ENCODE measurements at regions not wholly inside any gene's neighbourhood (a gene's known extent, or its start where the extent isn't known, plus 50 kb on each side); places are given as distances from the start of the nearest gene placed in this dataset.

DNA sequence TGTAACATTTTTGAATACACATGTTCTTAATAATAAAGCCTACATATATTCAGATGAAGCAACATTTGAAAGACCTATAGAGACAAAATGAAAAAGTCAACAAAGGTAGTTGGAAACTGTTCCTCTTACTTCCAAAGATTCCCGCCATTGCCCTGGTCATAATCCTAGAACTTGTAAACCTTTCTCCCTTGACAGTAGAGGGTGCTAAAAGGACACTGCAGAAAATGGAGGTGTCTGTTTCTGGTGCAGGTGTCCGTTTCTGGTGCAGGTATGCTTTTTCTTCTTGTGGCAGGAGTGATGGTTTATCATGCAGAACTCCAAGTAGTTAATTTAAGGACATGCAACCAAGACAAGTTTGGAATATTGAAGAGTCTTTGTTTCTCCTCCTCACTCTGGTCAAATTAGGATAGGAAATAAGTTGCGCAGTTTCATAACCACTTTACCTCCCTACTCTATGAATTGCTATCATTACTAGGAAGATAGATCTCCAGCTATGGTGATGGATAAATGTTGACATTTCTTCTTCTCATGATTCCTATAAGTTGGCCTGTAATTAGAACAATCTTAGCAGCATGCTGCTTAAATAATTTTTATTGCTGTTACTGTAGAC, 56.0 kb upstream of the FAM174A start:
- Histone ChIP-seq H3K27ac (ENCODE audit: low read depth, low read length) (no peak overlapping the region), H3K9ac (ENCODE audit: low read length) (no peak overlapping the region), H3K14ac (ENCODE audit: low read length) (no peak overlapping the region), H3K18ac (ENCODE audit: low read length) (no peak overlapping the region), H2AK5ac (ENCODE audit: low read length) (no peak overlapping the region), H3K79me2 (ENCODE audit: control insufficient read depth, insufficient read depth, low read length, poor library complexity) (no peaks in the 10 kb centered on the region), H3K9me3 (ENCODE audit: insufficient read depth, low read depth, low read length) (no peaks in the 10 kb centered on the region), H3K79me1 (ENCODE audit: low read length) (no peaks in the 10 kb centered on the region), H2BK120ac (ENCODE audit: insufficient read depth, low read length, poor library complexity) (no peak overlapping the region), H2BK5ac (ENCODE audit: low read depth, low read length, poor library complexity) (no peak overlapping the region), H4K91ac (ENCODE audit: low read depth, low read length) (no peak overlapping the region), H2BK12ac (ENCODE audit: low read length) (no peak overlapping the region), H3K23ac (ENCODE audit: low read length) (no peak overlapping the region), H3K4ac (ENCODE audit: low read depth, low read length) (no peak overlapping the region), H3K36me3 (ENCODE audit: control insufficient read depth in 1 of 2, insufficient read depth in 2 of 2, low read length in 2 of 2) (no peaks in the 10 kb centered on the region), H3K4me2 (ENCODE audit: low read length) (no peak overlapping the region), H4K12ac (ENCODE audit: low read depth, low read length) (no peak overlapping the region), H2AFZ (ENCODE audit: insufficient read depth, low read length, poor library complexity) (no peak overlapping the region), H3K4me3 (ENCODE audit: low read depth, low read length) (no peak overlapping the region), H3K27me3 (ENCODE audit: insufficient read depth, low read length) (no peaks in the 10 kb centered on the region), H4K8ac (ENCODE audit: low read depth, low read length) (no peak overlapping the region), H3K4me1 (ENCODE audit: control insufficient read depth in 1 of 2, insufficient read depth in 2 of 2, low read length in 2 of 2) (no peaks in the 10 kb centered on the region)
- no CpG with 5 or more reads among the region's 3 CpGs for WGBS (ENCODE audit: extremely low coverage, insufficient coverage, insufficient read length)
- peak; percentile 1 to 63 for DNase-seq

DNA sequence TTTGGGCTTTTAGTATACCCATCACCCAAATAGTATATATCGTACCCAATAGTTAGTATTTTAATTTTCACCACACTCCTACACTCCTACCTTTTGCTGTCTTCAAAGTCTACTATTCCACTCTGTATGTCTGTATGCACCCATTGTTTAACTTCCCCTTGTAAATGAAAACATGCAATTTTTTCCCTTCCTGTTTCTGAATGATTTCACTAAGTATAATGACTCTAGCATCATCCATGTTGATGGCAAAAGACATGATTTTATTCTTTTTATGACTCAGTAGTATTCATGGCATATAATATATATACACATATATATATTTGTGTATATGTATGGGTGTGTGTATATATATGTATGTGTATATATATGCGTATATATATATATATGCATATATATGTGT, 63.1 kb upstream of the FAM174A start:
- H3K79me2 ChIP-seq (ENCODE audit: control insufficient read depth, insufficient read depth, low read length, poor library complexity): no peaks in the 10 kb centered on the region
- WGBS (ENCODE audit: extremely low coverage, insufficient coverage, insufficient read length): no CpG with 5 or more reads among the region's 2 CpGs
- H2AK5ac ChIP-seq (ENCODE audit: low read length): no peak overlapping the region

DNA sequence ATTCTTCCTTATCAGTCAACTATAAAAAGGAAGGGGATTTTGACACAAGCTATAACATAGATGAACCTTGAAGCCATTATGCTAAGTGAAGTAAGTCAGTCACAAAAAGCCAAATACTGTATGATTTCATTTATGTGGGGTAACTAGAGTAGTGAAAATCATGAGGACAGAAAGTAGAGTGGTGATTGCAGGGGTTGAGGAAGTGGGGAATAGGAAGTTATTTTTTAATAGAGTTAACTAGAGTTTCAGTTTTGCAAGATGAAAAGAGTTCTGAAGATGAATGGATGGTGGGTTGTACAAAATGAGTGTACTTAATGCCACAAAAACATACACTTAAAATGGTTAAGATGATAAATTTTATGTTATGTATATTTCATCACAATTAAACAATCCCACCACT, 65.4 kb upstream of the FAM174A start:
- no peak overlapping the region for H3K4me3 ChIP-seq (ENCODE audit: low read depth, low read length)
- H4K8ac ChIP-seq (ENCODE audit: low read depth, low read length): no peak overlapping the region
- no peaks in the 10 kb centered on the region for H3K4me1 ChIP-seq (ENCODE audit: control insufficient read depth in 1 of 2, insufficient read depth in 2 of 2, low read length in 2 of 2)
- H4K91ac ChIP-seq (ENCODE audit: low read depth, low read length): no peak overlapping the region
- no peak overlapping the region for H2AK5ac ChIP-seq (ENCODE audit: low read length)
- no peaks in the 10 kb centered on the region for H3K36me3 ChIP-seq (ENCODE audit: control insufficient read depth in 1 of 2, insufficient read depth in 2 of 2, low read length in 2 of 2)
- no peak overlapping the region for H3K18ac ChIP-seq (ENCODE audit: low read length)
- no peak overlapping the region for H3K9ac ChIP-seq (ENCODE audit: low read length)
- H3K23ac ChIP-seq (ENCODE audit: low read length): no peak overlapping the region
- no peaks in the 10 kb centered on the region for H3K79me2 ChIP-seq (ENCODE audit: control insufficient read depth, insufficient read depth, low read length, poor library complexity)
- H2AFZ ChIP-seq (ENCODE audit: insufficient read depth, low read length, poor library complexity): no peak overlapping the region
- no peak overlapping the region for H2BK120ac ChIP-seq (ENCODE audit: insufficient read depth, low read length, poor library complexity)
- no peaks in the 10 kb centered on the region for H3K9me3 ChIP-seq (ENCODE audit: insufficient read depth, low read depth, low read length)
- H4K12ac ChIP-seq (ENCODE audit: low read depth, low read length): no peak overlapping the region
- H3K4ac ChIP-seq (ENCODE audit: low read depth, low read length): no peak overlapping the region
- DNase-seq: no peak
- H2BK12ac ChIP-seq (ENCODE audit: low read length): no peak overlapping the region
- no peaks in the 10 kb centered on the region for H3K27me3 ChIP-seq (ENCODE audit: insufficient read depth, low read length)
- H2BK5ac ChIP-seq (ENCODE audit: low read depth, low read length, poor library complexity): no peak overlapping the region
- no peak overlapping the region for H3K14ac ChIP-seq (ENCODE audit: low read length)
- no peak overlapping the region for H3K27ac ChIP-seq (ENCODE audit: low read depth, low read length)
- no peaks in the 10 kb centered on the region for H3K79me1 ChIP-seq (ENCODE audit: low read length)
- no peak overlapping the region for H3K4me2 ChIP-seq (ENCODE audit: low read length)

More for the DNA sequence above, 63.1 kb upstream of the FAM174A start:
- no peak overlapping the region for H4K12ac ChIP-seq (ENCODE audit: low read depth, low read length)
- no peaks in the 10 kb centered on the region for H3K36me3 ChIP-seq (ENCODE audit: control insufficient read depth in 1 of 2, insufficient read depth in 2 of 2, low read length in 2 of 2)
- no peak overlapping the region for H3K4me3 ChIP-seq (ENCODE audit: low read depth, low read length)
- no peaks in the 10 kb centered on the region for H3K4me1 ChIP-seq (ENCODE audit: control insufficient read depth in 1 of 2, insufficient read depth in 2 of 2, low read length in 2 of 2)
- H4K91ac ChIP-seq (ENCODE audit: low read depth, low read length): no peak overlapping the region
- H4K8ac ChIP-seq (ENCODE audit: low read depth, low read length): no peak overlapping the region
- H2BK5ac ChIP-seq (ENCODE audit: low read depth, low read length, poor library complexity): no peak overlapping the region
- H2BK12ac ChIP-seq (ENCODE audit: low read length): no peak overlapping the region
- no peak for DNase-seq
- no peak overlapping the region for H3K23ac ChIP-seq (ENCODE audit: low read length)
- H3K79me1 ChIP-seq (ENCODE audit: low read length): no peaks in the 10 kb centered on the region
- no peak overlapping the region for H3K18ac ChIP-seq (ENCODE audit: low read length)
- H3K14ac ChIP-seq (ENCODE audit: low read length): no peak overlapping the region
- no peak overlapping the region for H3K4ac ChIP-seq (ENCODE audit: low read depth, low read length)
- no peak overlapping the region for H2BK120ac ChIP-seq (ENCODE audit: insufficient read depth, low read length, poor library complexity)
- H3K9ac ChIP-seq (ENCODE audit: low read length): no peak overlapping the region
- H2AFZ ChIP-seq (ENCODE audit: insufficient read depth, low read length, poor library complexity): no peak overlapping the region
- H3K9me3 ChIP-seq (ENCODE audit: insufficient read depth, low read depth, low read length): no peaks in the 10 kb centered on the region
- no peaks in the 10 kb centered on the region for H3K27me3 ChIP-seq (ENCODE audit: insufficient read depth, low read length)
- no peak overlapping the region for H3K4me2 ChIP-seq (ENCODE audit: low read length)
- H3K27ac ChIP-seq (ENCODE audit: low read depth, low read length): no peak overlapping the region

DNA sequence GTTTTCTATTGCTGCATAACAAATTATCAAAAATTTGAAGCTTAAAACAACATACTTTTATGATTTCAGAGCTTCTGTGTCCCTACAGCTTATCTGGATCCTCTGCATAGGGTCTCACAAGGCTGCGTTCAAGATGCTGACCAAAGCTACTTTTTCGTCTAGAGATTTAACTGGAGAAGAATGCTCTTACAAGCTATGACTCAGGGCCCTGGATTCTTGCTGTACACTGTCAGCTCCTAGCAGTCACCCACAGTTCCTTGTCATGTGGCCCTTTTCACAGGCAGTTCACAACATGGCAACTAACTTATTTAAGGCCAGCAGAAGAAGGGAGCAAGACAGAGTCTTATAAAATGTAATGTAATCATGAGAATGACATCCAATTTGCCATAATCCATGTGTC, 70.8 kb upstream of the FAM174A start:
- Histone ChIP-seq H3K27ac (ENCODE audit: low read depth, low read length) (no peak overlapping the region), H3K27me3 (ENCODE audit: insufficient read depth, low read length) (no peaks in the 10 kb centered on the region), H3K14ac (ENCODE audit: low read length) (no peak overlapping the region), H3K36me3 (ENCODE audit: control insufficient read depth in 1 of 2, insufficient read depth in 2 of 2, low read length in 2 of 2) (no peaks in the 10 kb centered on the region), H3K4me2 (ENCODE audit: low read length) (no peak overlapping the region), H2AK5ac (ENCODE audit: low read length) (no peak overlapping the region), H3K4me1 (ENCODE audit: control insufficient read depth in 1 of 2, insufficient read depth in 2 of 2, low read length in 2 of 2) (no peaks in the 10 kb centered on the region), H3K9ac (ENCODE audit: low read length) (no peak overlapping the region), H4K91ac (ENCODE audit: low read depth, low read length) (no peak overlapping the region), H3K18ac (ENCODE audit: low read length) (no peak overlapping the region), H3K4me3 (ENCODE audit: low read depth, low read length) (no peak overlapping the region), H3K4ac (ENCODE audit: low read depth, low read length) (no peak overlapping the region), H4K12ac (ENCODE audit: low read depth, low read length) (no peak overlapping the region), H2AFZ (ENCODE audit: insufficient read depth, low read length, poor library complexity) (no peak overlapping the region), H3K79me1 (ENCODE audit: low read length) (no peaks in the 10 kb centered on the region), H4K8ac (ENCODE audit: low read depth, low read length) (no peak overlapping the region), H3K9me3 (ENCODE audit: insufficient read depth, low read depth, low read length) (no peaks in the 10 kb centered on the region), H3K79me2 (ENCODE audit: control insufficient read depth, insufficient read depth, low read length, poor library complexity) (no peaks in the 10 kb centered on the region), H2BK120ac (ENCODE audit: insufficient read depth, low read length, poor library complexity) (no peak overlapping the region), H2BK5ac (ENCODE audit: low read depth, low read length, poor library complexity) (no peak overlapping the region), H2BK12ac (ENCODE audit: low read length) (no peak overlapping the region), H3K23ac (ENCODE audit: low read length) (no peak overlapping the region)
- WGBS (ENCODE audit: extremely low coverage, insufficient coverage, insufficient read length): no CpG with 5 or more reads among the region's 2 CpGs
- peak; percentile 4 to 43 for DNase-seq
